ENCODE measurements at regions not wholly inside any gene's neighbourhood (a gene's known extent, or its start where the extent isn't known, plus 50 kb on each side); places are given as distances from the start of the nearest gene placed in this dataset.
A peak's percentile ranks its signal among the peaks of the same experiment; 100 is the strongest.

GRCh38 chr3:130841357-130841756 is 52.5 kb upstream of the ATP2C1 start:
- CTCF ChIA-PET: interaction anchor here (2.8 kb wide), 1 partner anchor 9 kb away, joined by 10 read pairs; no protein-coding TSS in a partner anchor
- ATAC-seq: peak; percentile 36
- no peak for FAIRE-seq
- no peak for TF ChIP-seq PAX5 (IDR thresholded peaks at IDR 0.05; ENCODE audit: borderline replicate concordance, low read depth, low read length)
- no peak for TF ChIP-seq HCFC1 (IDR thresholded peaks at IDR 0.05; ENCODE audit: low read length)
- no peak for TF ChIP-seq MXI1 (IDR thresholded peaks at IDR 0.05; ENCODE audit: low read depth, low read length)
- TF ChIP-seq MEF2B (IDR thresholded peaks at IDR 0.05; ENCODE audit: partially characterized antibody, poor library complexity, severe bottlenecking): peak; percentile 35
- TF ChIP-seq HSF1 (IDR thresholded peaks at IDR 0.05; ENCODE audit: low read depth, low read length): no peak
- peak; percentile 71; the same call in 1 of the 2 replicates for TF ChIP-seq NFIC (IDR thresholded peaks at IDR 0.05; ENCODE audit: low read depth, low read length)
- TF ChIP-seq NR2C1 (IDR thresholded peaks at IDR 0.05): no peak
- no peak for TF ChIP-seq KAT2A (conservative IDR thresholded peaks at IDR 0.05; ENCODE audit: control insufficient read depth, low read depth, low read length)
- peak; percentile 50; the same call in 1 of the 2 replicates for TF ChIP-seq CREB1 (IDR thresholded peaks at IDR 0.05; ENCODE audit: low read depth)
- TF ChIP-seq RUNX3 (IDR thresholded peaks at IDR 0.05; ENCODE audit: low read length): peak; percentile 49; the same call in 1 of the 2 replicates
- TF ChIP-seq TCF12 (IDR thresholded peaks at IDR 0.05; ENCODE audit: low read depth, low read length): no peak
- no peak for TF ChIP-seq POLR2AphosphoS5 (IDR thresholded peaks at IDR 0.05; ENCODE audit: low read length)
- TF ChIP-seq SREBF1 (IDR thresholded peaks at IDR 0.05; ENCODE audit: low read length): no peak
- TF ChIP-seq ZNF217 (IDR thresholded peaks at IDR 0.05): no peak
- no peak for TF ChIP-seq RAD21 (IDR thresholded peaks at IDR 0.05; ENCODE audit: insufficient read depth, low read depth, low read length)
- peak; percentile 77 for TF ChIP-seq JUNB (IDR thresholded peaks at IDR 0.05)
- no peak for TF ChIP-seq CHD2 (IDR thresholded peaks at IDR 0.05; ENCODE audit: borderline replicate concordance, low read depth, low read length)
- no peak for TF ChIP-seq NFYB (IDR thresholded peaks at IDR 0.05; ENCODE audit: insufficient read depth, low read depth, low read length)
- no peak for TF ChIP-seq DPF2 (IDR thresholded peaks at IDR 0.05)
- TF ChIP-seq NKRF (conservative IDR thresholded peaks at IDR 0.05): no peak
- 0 out of 2 replicates have a peak, but pooled peaks have one; percentile 21 for TF ChIP-seq ATF2 (IDR thresholded peaks at IDR 0.05; ENCODE audit: low read length)
- no peak for TF ChIP-seq HDAC2 (IDR thresholded peaks at IDR 0.05)
- TF ChIP-seq NR2F1 (conservative IDR thresholded peaks at IDR 0.05): no peak
- TF ChIP-seq STAT1 (conservative IDR thresholded peaks at IDR 0.05): no peak

More at GRCh38 chr3:130841357-130841756, 52.5 kb upstream of the ATP2C1 start:
- RAD21 ChIA-PET (ENCODE audit: unreplicated experiment): interaction anchor here (1.4 to 4.1 kb wide), 2 partner anchors 10 to 16 kb away, joined by 3 to 41 read pairs; no protein-coding TSS in a partner anchor
- Histone ChIP-seq H3K27me3 (replicated peaks in 1 of 2; ENCODE audit: control insufficient read depth in 2 of 2, insufficient read depth in 2 of 2, low read length in 1 of 2) (no peaks in the 10 kb centered on the region), H2AFZ (ENCODE audit: control insufficient read depth, low read depth, low read length) (no peak overlapping the region), H3K9ac (ENCODE audit: control insufficient read depth, insufficient read depth, low read length) (no peak overlapping the region), H3K4me2 (ENCODE audit: control insufficient read depth, insufficient read depth) (no peak overlapping the region), H3K36me3 (ENCODE audit: control insufficient read depth in 2 of 2, insufficient read depth in 2 of 2, low read length in 1 of 2) (no peaks in the 10 kb centered on the region), H3K27ac (ENCODE audit: control insufficient read depth, insufficient read depth) (no peak overlapping the region), H3K9me3 (replicated peaks; ENCODE audit: control insufficient read depth, insufficient read depth, low read length) (no peaks in the 10 kb centered on the region), H3K4me3 (no peak overlapping the region), H3K79me2 (ENCODE audit: control insufficient read depth, insufficient read depth, low read length) (no peaks in the 10 kb centered on the region), H4K20me1 (ENCODE audit: control insufficient read depth, insufficient read depth) (no peaks in the 10 kb centered on the region), H3K4me1 (ENCODE audit: control insufficient read depth, insufficient read depth, low read length) (peaks cover 12% of the 10 kb centered on the region)
- POLR2A ChIA-PET: interaction anchor here (0.5 to 3.5 kb wide), 2 partner anchors 8 to 94 kb away, joined by 3 to 22 read pairs; no protein-coding TSS in a partner anchor
- intact Hi-C loops (cut with micrococcal nuclease; ENCODE audit: unreplicated experiment): no loop called here
- in situ Hi-C loops (cut with MboI): no loop called here
- no peak for DNase-seq (ENCODE audit: low read depth, low spot score)
- SMC1A ChIA-PET (ENCODE audit: uncharacterized antibody, unreplicated experiment): interaction anchor here (0.5 to 5.0 kb wide), 7 partner anchors 10 to 83 kb away, joined by 3 to 71 read pairs (median 3); no protein-coding TSS in a partner anchor
- no TSS peak for BruUV-seq (replicated peaks)
- WGBS (ENCODE audit: insufficient coverage, insufficient replicate concordance, low lambda C conversion rate, missing lambda C conversion rate): 50% methylated on average over 2 of the region's 2 CpGs

Measured in GM12878 (cell line).